Lower leg skin (tissue), 3 donors: ENCODE measurements at regions not wholly inside any gene's neighbourhood (a gene's known extent, or its start where the extent isn't known, plus 50 kb on each side); places are given as distances from the start of the nearest gene placed in this dataset.
"Not testable (repeated sequence)": the region's sequence is repeated elsewhere in the genome, so short reads cannot be mapped to it uniquely, and the experiment has no call there.

Source experiments
- DNase-seq, 2 donors: peaks; one replicate each; pipeline ENCODE4 v3.0.0-alpha.2; 2019; ENCODE audit warnings: low spot score in 2 of 2
- H3K4me3 ChIP-seq: fragments of 200-600 bp; sonication (generic); 2 replicates; pipeline ENCODE4 v1.5.1; 2017; ENCODE audit warnings: mild to moderate bottlenecking, low read depth; ENCODE audit not compliant: poor library complexity, severe bottlenecking
- WGBS, 2 donors: methylation state at CpG; one replicate each; pipeline ENCODE4 v1.1.5; 2018; 5-methylcytosine and 5-hydroxymethylcytosine counted together
- intact Hi-C: fragments of 100-400 bp; cut with DNase I; formaldehyde crosslinking; loops from one replicate; pipeline ENCODE4 v1.15.0; 2023; ENCODE audit warnings: low total_unique reads

GRCh38 chr9:64560833-64561232, 724.2 kb downstream of the FOXD4L5 start:
- 74 to 100% methylated on average over 1 to 3 of the region's 3 CpGs for WGBS, 2 donors
- H3K4me3 ChIP-seq, intact Hi-C loops: not testable (repeated sequence)
- DNase-seq = peak; percentile 11 to 49
